ENCODE measurements at regions not wholly inside any gene's neighbourhood (a gene's known extent, or its start where the extent isn't known, plus 50 kb on each side); places are given as distances from the start of the nearest gene placed in this dataset.

GRCh38 chr2:238994432-238994831 is 146.5 kb downstream of the TWIST2 start:
- TF ChIP-seq, protein P1, sequence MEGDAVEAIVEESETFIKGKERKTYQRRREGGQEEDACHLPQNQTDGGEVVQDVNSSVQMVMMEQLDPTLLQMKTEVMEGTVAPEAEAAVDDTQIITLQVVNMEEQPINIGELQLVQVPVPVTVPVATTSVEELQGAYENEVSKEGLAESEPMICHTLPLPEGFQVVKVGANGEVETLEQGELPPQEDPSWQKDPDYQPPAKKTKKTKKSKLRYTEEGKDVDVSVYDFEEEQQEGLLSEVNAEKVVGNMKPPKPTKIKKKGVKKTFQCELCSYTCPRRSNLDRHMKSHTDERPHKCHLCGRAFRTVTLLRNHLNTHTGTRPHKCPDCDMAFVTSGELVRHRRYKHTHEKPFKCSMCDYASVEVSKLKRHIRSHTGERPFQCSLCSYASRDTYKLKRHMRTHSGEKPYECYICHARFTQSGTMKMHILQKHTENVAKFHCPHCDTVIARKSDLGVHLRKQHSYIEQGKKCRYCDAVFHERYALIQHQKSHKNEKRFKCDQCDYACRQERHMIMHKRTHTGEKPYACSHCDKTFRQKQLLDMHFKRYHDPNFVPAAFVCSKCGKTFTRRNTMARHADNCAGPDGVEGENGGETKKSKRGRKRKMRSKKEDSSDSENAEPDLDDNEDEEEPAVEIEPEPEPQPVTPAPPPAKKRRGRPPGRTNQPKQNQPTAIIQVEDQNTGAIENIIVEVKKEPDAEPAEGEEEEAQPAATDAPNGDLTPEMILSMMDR (IDR thresholded peaks at IDR 0.05; ENCODE audit: insufficient read depth, low read length, missing control alignments) = no peak
- POLR2A ChIA-PET = no interaction called here
- no peak overlapping the region for H3K4me3 ChIP-seq (ENCODE audit: low read depth, low read length)
- CTCF ChIA-PET = interaction anchor here (1.1 to 1.6 kb wide), 2 partner anchors 9 to 26 kb away, joined by 4 to 5 read pairs; no protein-coding TSS in a partner anchor
- no peak for DNase-seq (ENCODE audit: low read depth, low spot score)

DNA sequence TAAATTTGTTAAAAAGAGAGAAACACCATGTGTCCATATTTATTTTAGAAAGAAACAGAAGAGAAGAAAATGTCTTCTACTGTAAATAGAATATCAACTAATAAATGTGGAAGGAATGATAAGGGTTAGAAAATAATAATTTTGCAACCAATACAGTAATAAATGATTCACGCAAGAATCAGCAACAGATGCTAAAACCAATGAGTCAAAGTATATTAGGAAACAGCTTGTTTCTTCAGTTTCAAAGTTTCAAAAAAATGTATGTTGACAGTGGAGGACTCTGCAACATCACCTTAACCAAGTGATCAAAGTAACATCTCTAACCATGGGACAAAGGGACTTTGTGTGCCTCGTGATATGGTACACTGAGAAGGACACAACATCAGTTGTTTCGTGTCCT is 147.0 kb downstream of the TWIST2 start:
- ChIA-PET POLR2A (no interaction called here), CTCF (interaction anchor here (1.6 kb wide), 1 partner anchor 26 kb away, joined by 5 read pairs; no protein-coding TSS in a partner anchor)
- no peak overlapping the region for H3K4me3 ChIP-seq (ENCODE audit: low read depth, low read length)
- TF ChIP-seq, protein P1 (IDR thresholded peaks at IDR 0.05; ENCODE audit: insufficient read depth, low read length, missing control alignments) = no peak
- DNase-seq (ENCODE audit: low read depth, low spot score) = no peak

DNA sequence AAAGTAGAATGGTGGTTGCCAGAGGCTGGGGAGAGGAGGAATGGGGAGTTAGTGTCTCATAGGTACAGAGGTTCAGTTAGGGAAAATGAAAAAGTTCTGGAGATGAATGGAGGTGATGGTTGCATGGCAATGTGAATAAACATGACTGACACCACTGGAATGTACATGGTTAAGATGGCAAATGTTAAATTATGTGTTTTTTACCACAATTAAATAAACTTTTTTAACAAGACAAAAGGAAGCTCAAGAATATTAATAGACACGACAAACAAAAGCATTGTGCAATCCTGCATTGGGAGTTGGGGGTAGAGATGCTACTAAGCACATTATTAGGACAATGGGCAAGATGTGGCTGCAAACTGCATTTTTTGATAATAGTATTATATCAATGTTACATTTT is 147.7 kb downstream of the TWIST2 start:
- no peak for DNase-seq (ENCODE audit: low read depth, low spot score)
- TF ChIP-seq, protein P1 (IDR thresholded peaks at IDR 0.05; ENCODE audit: insufficient read depth, low read length, missing control alignments) = no peak
- CTCF ChIA-PET = interaction anchor here (0.9 to 1.7 kb wide), 2 partner anchors 21 to 148 kb away, joined by 3 to 7 read pairs; partner anchors contain the start of gene TWIST2
- H3K4me3 ChIP-seq (ENCODE audit: low read depth, low read length) = no peak overlapping the region
- POLR2A ChIA-PET = no interaction called here

GRCh38 chr2:238996331-238997136 is 148.6 kb downstream of the TWIST2 start:
- DNase-seq (ENCODE audit: low read depth, low spot score) = no peak
- H3K4me3 ChIP-seq (ENCODE audit: low read depth, low read length) = no peak overlapping the region
- CTCF ChIA-PET = interaction anchor here (0.9 to 1.7 kb wide), 3 partner anchors 22 to 149 kb away, joined by 3 to 7 read pairs (median 4); partner anchors contain the start of gene TWIST2
- POLR2A ChIA-PET = no interaction called here
- TF ChIP-seq, protein P1 (IDR thresholded peaks at IDR 0.05; ENCODE audit: insufficient read depth, low read length, missing control alignments) = no peak

DNA sequence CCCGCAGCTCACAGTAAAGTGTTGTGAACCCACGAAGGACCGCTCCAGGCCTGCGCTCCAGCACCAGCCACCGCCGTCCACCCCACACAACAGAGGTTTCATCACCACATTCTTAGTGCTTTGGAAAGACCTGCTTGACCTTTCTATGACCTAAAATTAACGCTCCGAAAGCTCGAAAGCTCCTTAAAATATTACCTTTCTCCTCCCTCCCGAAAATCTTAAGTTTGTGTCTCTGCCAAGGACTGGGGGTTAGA is 149.2 kb downstream of the TWIST2 start:
- ChIA-PET POLR2A (no interaction called here), CTCF (interaction anchor here (1.0 kb wide), 1 partner anchor 26 kb away, joined by 4 read pairs; no protein-coding TSS in a partner anchor)
- TF ChIP-seq, protein P1 (IDR thresholded peaks at IDR 0.05; ENCODE audit: insufficient read depth, low read length, missing control alignments) = no peak

DNA sequence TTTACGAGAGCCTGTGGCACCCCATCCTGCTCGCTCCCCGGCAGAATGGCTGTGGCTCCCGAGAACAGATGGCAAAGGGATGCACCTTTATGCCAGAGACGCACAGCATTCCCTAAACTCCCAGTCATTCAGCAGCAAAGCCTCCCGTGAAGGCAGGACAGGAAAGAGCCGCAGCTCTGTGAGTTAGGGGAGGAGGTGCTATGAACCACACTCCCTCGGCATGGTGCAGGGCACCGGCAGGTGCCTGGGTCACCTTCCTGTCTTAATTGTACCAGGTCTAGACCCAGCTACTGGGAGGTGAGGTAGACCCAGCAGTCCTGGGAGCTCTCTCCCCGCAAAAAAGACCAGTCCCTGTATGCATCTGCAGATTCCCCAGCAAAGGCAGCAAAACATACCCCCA is 149.8 kb downstream of the TWIST2 start:
- DNase-seq (ENCODE audit: low read depth, low spot score) = no peak

More for the DNA sequence above, 149.2 kb downstream of the TWIST2 start:
- no peak for DNase-seq (ENCODE audit: low read depth, low spot score)
- H3K4me3 ChIP-seq (ENCODE audit: low read depth, low read length) = no peak overlapping the region

More for the DNA sequence above, 149.8 kb downstream of the TWIST2 start:
- H3K4me3 ChIP-seq (ENCODE audit: low read depth, low read length) = no peak overlapping the region
- TF ChIP-seq, protein P1 (IDR thresholded peaks at IDR 0.05; ENCODE audit: insufficient read depth, low read length, missing control alignments) = no peak
- CTCF ChIA-PET = interaction anchor here (1.0 kb wide), 1 partner anchor 27 kb away, joined by 4 read pairs; no protein-coding TSS in a partner anchor
- POLR2A ChIA-PET = no interaction called here

Measured in AG04449 (cell line).